SK-N-SH (cell line): ENCODE measurements at regions not wholly inside any gene's neighbourhood (a gene's known extent, or its start where the extent isn't known, plus 50 kb on each side); places are given as distances from the start of the nearest gene placed in this dataset.

ENCODE experiments used
- CTCF ChIA-PET: fragments of 300-600, 350-600 bp; formaldehyde crosslinking; extraction: SDS; loops from one replicate; lab custom pipeline; 2021; lab: Yijun Ruan, JAX
- POLR2A ChIA-PET: fragments of 350-600 bp; sonication (Branson Sonifier 250); formaldehyde crosslinking; extraction: SDS; loops from one replicate; lab custom pipeline; 2020; ENCODE audit warnings: antibody characterized with exemption, inconsistent platforms; lab: Yijun Ruan, JAX
- DNase-seq: peaks from one replicate; pipeline ENCODE4 v3.0.0; 2012
- H2AFZ ChIP-seq: fragments of 200-600 bp; sonication (generic); 2 replicates; pipeline ENCODE4 v1.8.1; 2016; ENCODE audit warnings: antibody characterized with exemption, mild to moderate bottlenecking, low read depth
- H3F3A ChIP-seq: fragments of 200-600 bp; sonication (generic); replicated peaks from 2 replicates; pipeline ENCODE3; 2016; ENCODE audit warnings: antibody characterized with exemption, mild to moderate bottlenecking; ENCODE audit not compliant: insufficient read depth
- H3K27ac ChIP-seq, 2 experiments: fragments of 200-500 bp in 1 of 2; fragments of 200-600 bp in 1 of 2; sonication (Bioruptor generic) in 1 of 2; sonication (generic), shearing (Covaris generic) in 1 of 2; 2 replicates each; pipeline versions ENCODE4 v1.5.1 to v1.6.1; 2014 to 2016; ENCODE audit warnings: low read depth in 2 of 2, inconsistent platforms in 1 of 2, low read length in 1 of 2, mild to moderate bottlenecking in 1 of 2, mixed read lengths in 1 of 2
- H3K27me3 ChIP-seq: fragments of 200-600 bp; sonication (generic), shearing (Covaris generic); 2 replicates; pipeline ENCODE4 v1.6.1; 2016; ENCODE audit warnings: mixed run types; ENCODE audit not compliant: insufficient read depth
- H3K36me3 ChIP-seq, 2 experiments: fragments of 200-500 bp in 1 of 2; fragments of 200-600 bp in 1 of 2; sonication (Bioruptor generic) in 1 of 2; sonication (generic) in 1 of 2; replicated peaks in 1 of 2; 2 replicates each; pipeline versions ENCODE3 to v1.5.1; 2014 to 2016; ENCODE audit warnings: low read length in 1 of 2, mild to moderate bottlenecking in 1 of 2; ENCODE audit not compliant: insufficient read depth in 2 of 2, control insufficient read depth in 1 of 2
- H3K4me1 ChIP-seq, 2 experiments: fragments of 200-500 bp in 1 of 2; fragments of 200-600 bp in 1 of 2; sonication (Bioruptor generic) in 1 of 2; sonication (generic), shearing (Covaris generic) in 1 of 2; 2 replicates each; pipeline versions ENCODE4 v1.5.1 to v1.6.1; 2014 to 2016; ENCODE audit warnings: low read depth in 1 of 2, low read length in 1 of 2, mixed run types in 1 of 2; ENCODE audit not compliant: insufficient read depth in 2 of 2, control insufficient read depth in 1 of 2
- H3K4me2 ChIP-seq: fragments of 200-600 bp; sonication (generic), shearing (Covaris generic); 2 replicates; pipeline ENCODE4 v1.6.1; 2017; ENCODE audit warnings: mixed run types
- H3K4me3 ChIP-seq, 2 experiments: fragments of 200-500 bp in 1 of 2; fragments of 200-600 bp in 1 of 2; sonication (Bioruptor generic) in 1 of 2; sonication (generic), shearing (Covaris generic) in 1 of 2; 2 replicates each; pipeline versions ENCODE4 v1.5.1 to v1.8.1; 2014 to 2016; ENCODE audit warnings: low read depth in 2 of 2, inconsistent platforms in 1 of 2, low read length in 1 of 2, mild to moderate bottlenecking in 1 of 2, mixed read lengths in 1 of 2, moderate library complexity in 1 of 2
- H3K79me2 ChIP-seq: fragments of 200-600 bp; sonication (generic); 2 replicates; pipeline ENCODE4 v1.8.1; 2017; ENCODE audit warnings: mild to moderate bottlenecking; ENCODE audit not compliant: insufficient read depth
- H3K9ac ChIP-seq: fragments of 200-600 bp; sonication (generic); 2 replicates; pipeline ENCODE4 v1.6.1; 2017; ENCODE audit warnings: mixed run types
- H3K9me2 ChIP-seq: fragments of 200-600 bp; sonication (generic); 2 replicates; pipeline ENCODE4 v1.6.1; 2017; ENCODE audit warnings: mixed run types
- H3K9me3 ChIP-seq: fragments of 200-600 bp; sonication (generic); 2 replicates; pipeline ENCODE4 v1.6.1; 2017; ENCODE audit warnings: mixed run types, mild to moderate bottlenecking, moderate library complexity
- H4K20me1 ChIP-seq: fragments of 200-600 bp; sonication (generic); 2 replicates; pipeline ENCODE4 v1.6.1; 2017; ENCODE audit warnings: mild to moderate bottlenecking, mixed run types; ENCODE audit not compliant: insufficient read depth
- CTCF ChIP-seq: fragments of 200-600 bp; sonication (generic); IDR thresholded peaks from 2 replicates; pipeline ENCODE4 v1.6.1; 2017; ENCODE audit warnings: antibody characterized with exemption, mild to moderate bottlenecking, moderate library complexity
- EP300 ChIP-seq, 2 experiments: IDR thresholded peaks; 2 replicates each; pipeline versions ENCODE4 v1.4.0 to v1.6.1; 2012; ENCODE audit warnings: borderline replicate concordance in 1 of 2, low read depth in 1 of 2, low read length in 1 of 2
- FOSL2 ChIP-seq: IDR thresholded peaks from 2 replicates; pipeline ENCODE4 v1.4.0; 2012; ENCODE audit warnings: low read depth, mild to moderate bottlenecking, moderate library complexity, borderline replicate concordance
- FOXJ3 ChIP-seq: sonication (generic); formaldehyde crosslinking; IDR thresholded peaks from 2 replicates; pipeline ENCODE4 v1.5.1; 2020; ENCODE audit warnings: mild to moderate bottlenecking, missing genetic modification reagents
- FOXM1 ChIP-seq: IDR thresholded peaks from 2 replicates; pipeline ENCODE4 v1.4.0; 2012; ENCODE audit warnings: low read depth, mild to moderate bottlenecking
- GATA2 ChIP-seq: sonication (generic); formaldehyde crosslinking; IDR thresholded peaks from 2 replicates; pipeline ENCODE4 v1.5.0; 2020; ENCODE audit warnings: mild to moderate bottlenecking, missing genetic modification reagents
- IRF3 ChIP-seq: fragments of 150-350 bp; IDR thresholded peaks from 2 replicates; pipeline ENCODE4 v1.6.1; 2016; ENCODE audit warnings: mild to moderate bottlenecking, low read depth, low read length
- MEF2A ChIP-seq: IDR thresholded peaks from 2 replicates; pipeline ENCODE4 v1.4.0; 2012; ENCODE audit warnings: low read depth, borderline replicate concordance
- MXI1 ChIP-seq: IDR thresholded peaks from 2 replicates; pipeline ENCODE4 v1.6.1; 2012; ENCODE audit warnings: mild to moderate bottlenecking, low read depth, low read length, improper control_type of control experiment
- POLR2AphosphoS5 ChIP-seq: IDR thresholded peaks from 2 replicates; pipeline ENCODE4 v1.6.1; 2012; ENCODE audit warnings: low read depth, low read length
- RAD21 ChIP-seq: IDR thresholded peaks from 2 replicates; pipeline ENCODE4 v1.6.1; 2012; ENCODE audit warnings: mild to moderate bottlenecking, low read length
- RCOR1 ChIP-seq: fragments of 150-350 bp; IDR thresholded peaks from 2 replicates; pipeline ENCODE4 v1.6.1; 2017; ENCODE audit warnings: antibody characterized with exemption, low read length
- RFX5 ChIP-seq: IDR thresholded peaks from 2 replicates; pipeline ENCODE4 v1.6.1; 2012; ENCODE audit warnings: mild to moderate bottlenecking, improper control_type of control experiment, low read length
- RXRA ChIP-seq: IDR thresholded peaks from 2 replicates; pipeline ENCODE4 v1.4.0; 2012; ENCODE audit warnings: low read depth, mild to moderate bottlenecking, borderline replicate concordance
- SMC3 ChIP-seq: IDR thresholded peaks from 2 replicates; pipeline ENCODE4 v1.6.1; 2012; ENCODE audit warnings: low read depth, low read length, improper control_type of control experiment
- USF1 ChIP-seq: IDR thresholded peaks from 2 replicates; pipeline ENCODE4 v1.4.0; 2012; ENCODE audit warnings: low read depth, borderline replicate concordance
- USF2 ChIP-seq: fragments of 150-350 bp; IDR thresholded peaks from 2 replicates; pipeline ENCODE4 v1.6.1; 2017; ENCODE audit warnings: antibody characterized with exemption, low read length, low read depth, borderline replicate concordance
- WGBS: methylation state at CpG from one replicate; pipeline ENCODE4 v1.1.6; 2017; ENCODE audit warnings: low lambda C conversion rate; 5-methylcytosine and 5-hydroxymethylcytosine counted together

- no peak overlapping the region for H2AFZ ChIP-seq
- H3K27ac ChIP-seq: no peak overlapping the region; a peak in 1 of 4 replicates
- H3K79me2 ChIP-seq: no peaks in the 10 kb centered on the region
- no peaks in the 10 kb centered on the region; a peak in 1 of 4 replicates for H3K4me1 ChIP-seq
- CTCF ChIA-PET: interaction anchor here (1.1 kb wide), 1 partner anchor 22 kb away, joined by 3 read pairs; no protein-coding TSS in a partner anchor
- no peaks in the 10 kb centered on the region for H3K36me3 ChIP-seq
- H3K27me3 ChIP-seq: no peaks in the 10 kb centered on the region
- H4K20me1 ChIP-seq: no peaks in the 10 kb centered on the region
- no peaks in the 10 kb centered on the region for H3K9me2 ChIP-seq
- DNase-seq: no peak
- POLR2A ChIA-PET: no interaction called here
- no peak for TF ChIP-seq POLR2AphosphoS5
- no peak for TF ChIP-seq CTCF
- TF ChIP-seq IRF3: no peak
- TF ChIP-seq FOSL2: no peak
- TF ChIP-seq EP300 (IDR thresholded peaks at IDR 0.05; ENCODE audit: borderline replicate concordance in 1 of 2, low read depth in 1 of 2, low read length in 1 of 2): no peak
- no peak for TF ChIP-seq RFX5
- no peak for TF ChIP-seq MXI1
- no peak for TF ChIP-seq FOXM1
- TF ChIP-seq SMC3: no peak
- TF ChIP-seq GATA2 (CRISPR knock-in tag): no peak
- TF ChIP-seq MEF2A: no peak
- TF ChIP-seq RXRA: no peak
- no peak for TF ChIP-seq RCOR1
- TF ChIP-seq USF2: no peak
- TF ChIP-seq FOXJ3: no peak
- TF ChIP-seq RAD21: no peak
- TF ChIP-seq USF1: no peak
- 26% methylated on average over 1 of the region's 1 CpG for WGBS
- H3K4me3 ChIP-seq: no peak overlapping the region
- H3K9me3 ChIP-seq: no peaks in the 10 kb centered on the region
- H3K9ac ChIP-seq: no peak overlapping the region
- no peak overlapping the region for H3K4me2 ChIP-seq
- H3F3A ChIP-seq: no peaks in the 10 kb centered on the region
Observed at GRCh38 chrX:96394598-96394997, 290.0 kb upstream of the DIAPH2 start.
